Stimulated activated naive B cell treated with anti-CD40 and anti-IgM and Interleukin-4, amounts not matched to agents 10 μg/mL and 1 μg/mL and 100 μg/mL, for 72 hours (primary cell): ENCODE measurements at regions not wholly inside any gene's neighbourhood (a gene's known extent, or its start where the extent isn't known, plus 50 kb on each side); places are given as distances from the start of the nearest gene placed in this dataset.

Experiments
- ATAC-seq, 2 donors: fragments of 150-1000 bp; cut with Tn5 transposase; replicated peaks; 2 replicates each; pipeline ENCODE4 v1.10.0; 2021; ENCODE audit warnings: moderate library complexity in 1 of 2
- DNase-seq: peaks from one replicate; pipeline ENCODE4 v3.0.0; 2021
- H3K27ac Mint-ChIP-seq: one replicate; pipeline ENCODE4 v1.8.0; 2022; ENCODE audit warnings: mild to moderate bottlenecking, mixed read lengths
- H3K27me3 Mint-ChIP-seq, 2 donors: one replicate each; pipeline ENCODE4 v1.8.0; 2022; ENCODE audit warnings: mixed read lengths in 2 of 2
- H3K36me3 Mint-ChIP-seq, 2 donors: one replicate each; pipeline ENCODE4 v1.8.0; 2022; ENCODE audit warnings: mixed read lengths in 2 of 2, mild to moderate bottlenecking in 1 of 2
- H3K4me1 Mint-ChIP-seq, 2 donors: one replicate each; pipeline ENCODE4 v1.8.0; 2022; ENCODE audit warnings: mixed read lengths in 2 of 2, mild to moderate bottlenecking in 1 of 2
- H3K4me3 Mint-ChIP-seq, 2 donors: one replicate each; pipeline ENCODE4 v1.8.0; 2022; ENCODE audit warnings: mild to moderate bottlenecking in 2 of 2, mixed read lengths in 2 of 2, moderate library complexity in 1 of 2
- H3K9me3 Mint-ChIP-seq, 2 donors: one replicate each; pipeline ENCODE4 v1.8.0; 2022; ENCODE audit warnings: mixed read lengths in 2 of 2, mild to moderate bottlenecking in 1 of 2

DNA sequence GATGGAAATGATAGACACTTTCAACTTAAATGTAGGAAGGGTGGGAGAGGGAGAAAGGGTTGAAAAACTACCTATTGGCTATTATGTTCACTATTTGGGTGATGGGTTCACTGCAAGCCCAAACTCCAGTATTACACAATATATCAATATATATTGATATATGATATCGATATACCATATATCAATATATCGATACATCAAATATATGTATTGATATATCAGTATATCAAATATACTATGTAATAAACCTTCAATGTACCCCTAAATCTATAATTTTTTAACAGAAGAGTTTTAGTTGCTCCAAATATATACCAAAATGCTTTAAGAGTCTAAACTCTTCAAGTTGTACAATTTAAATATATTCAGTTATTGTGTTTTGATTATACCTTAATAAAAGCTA, 302.0 kb upstream of the RGMB start:
- H3K4me1 Mint-ChIP-seq = no peaks in the 10 kb centered on the region
- H3K9me3 Mint-ChIP-seq = no peaks in the 10 kb centered on the region
- DNase-seq = no peak
- no peaks in the 10 kb centered on the region for H3K36me3 Mint-ChIP-seq
- ATAC-seq = no peak
- H3K27me3 Mint-ChIP-seq = peaks cover 0 to 7% of the 10 kb centered on the region in 2 donors
- H3K4me3 Mint-ChIP-seq = no peak overlapping the region
- H3K27ac Mint-ChIP-seq = no peak overlapping the region

- Mint-ChIP-seq H3K4me3 (no peak overlapping the region), H3K27ac (no peak overlapping the region), H3K27me3 (no peaks in the 10 kb centered on the region), H3K9me3 (no peaks in the 10 kb centered on the region), H3K36me3 (no peaks in the 10 kb centered on the region), H3K4me1 (no peaks in the 10 kb centered on the region)
- DNase-seq = no peak
- no peak for ATAC-seq
Measured at GRCh38 chr5:98474216-98474615, 299.2 kb upstream of the RGMB start.

DNA sequence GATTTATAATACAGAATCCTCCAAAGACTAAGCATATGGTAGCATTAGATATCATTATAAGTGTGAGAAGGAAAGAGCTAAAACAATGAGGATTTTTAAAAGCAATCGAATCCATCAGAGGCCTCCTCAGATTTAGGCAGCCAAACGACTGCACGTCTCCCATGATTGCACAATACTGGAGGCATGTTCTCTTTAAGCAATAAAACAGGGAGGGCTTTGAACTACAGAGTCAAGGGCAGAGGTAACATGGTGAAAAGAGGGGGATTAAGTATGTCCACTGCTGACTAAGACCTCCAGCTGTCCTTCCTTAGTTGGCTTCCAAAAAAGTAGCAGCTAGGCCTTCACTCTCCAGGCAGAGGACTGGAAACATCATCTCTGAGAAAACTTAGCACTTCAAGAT, 298.7 kb upstream of the RGMB start:
- Mint-ChIP-seq H3K4me3 (no peak overlapping the region), H3K27me3 (no peaks in the 10 kb centered on the region), H3K27ac (no peak overlapping the region), H3K4me1 (no peaks in the 10 kb centered on the region), H3K36me3 (no peaks in the 10 kb centered on the region), H3K9me3 (no peaks in the 10 kb centered on the region)
- ATAC-seq = no peak
- DNase-seq = no peak

DNA sequence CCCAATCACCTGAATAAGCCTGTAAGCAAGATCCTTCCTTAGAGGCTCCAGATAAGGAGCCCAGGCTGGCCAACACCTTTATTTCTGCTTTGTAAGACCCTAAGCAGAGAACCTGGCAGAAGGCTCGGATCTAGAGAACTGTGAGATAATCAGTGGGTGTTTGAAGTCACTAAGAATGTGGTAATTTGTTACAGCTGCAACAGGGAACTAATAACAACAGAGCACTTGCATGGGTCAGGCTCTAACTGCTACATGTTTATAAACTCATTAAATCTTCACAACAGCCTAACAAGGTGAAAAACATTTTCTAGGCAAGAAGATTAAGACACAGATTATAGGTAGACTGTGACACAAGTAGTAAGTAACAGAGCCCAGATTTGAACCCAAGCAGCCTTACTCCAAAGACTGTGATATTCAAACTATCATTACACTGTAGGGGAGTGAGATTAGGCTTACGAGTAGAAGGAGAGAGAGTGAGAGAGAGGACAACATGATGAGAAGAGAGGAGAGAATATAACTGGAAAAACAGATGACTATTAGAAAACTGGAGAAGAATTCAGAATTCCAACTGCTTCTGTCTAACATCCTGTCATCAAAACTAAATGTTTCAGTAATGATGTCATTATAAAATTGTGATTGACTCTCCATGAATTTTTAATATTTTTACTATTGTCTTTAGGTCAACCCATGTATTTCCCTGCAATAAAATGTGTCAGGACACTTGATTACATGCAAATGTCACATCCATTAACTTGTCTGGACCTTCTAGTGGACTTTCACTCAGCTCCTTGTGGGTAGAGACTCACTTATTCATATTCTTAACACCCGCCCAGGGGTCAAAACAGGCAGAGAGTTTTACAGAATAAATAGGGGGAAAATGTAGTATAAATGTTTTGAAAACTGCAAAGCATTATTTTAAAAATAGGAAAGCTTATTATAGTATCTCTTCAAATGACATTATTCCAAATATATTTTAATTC, 290.9 kb upstream of the RGMB start:
- H3K36me3 Mint-ChIP-seq = no peaks in the 10 kb centered on the region

GRCh38 chr5:98483301-98483685, 290.2 kb upstream of the RGMB start:
- Mint-ChIP-seq H3K9me3 (no peaks in the 10 kb centered on the region), H3K27me3 (no peaks in the 10 kb centered on the region), H3K27ac (no peak overlapping the region), H3K4me3 (no peak overlapping the region), H3K4me1 (no peaks in the 10 kb centered on the region), H3K36me3 (no peaks in the 10 kb centered on the region)
- ATAC-seq (no peak), DNase-seq (no peak)

More for the DNA sequence above, 290.9 kb upstream of the RGMB start:
- no peaks in the 10 kb centered on the region for H3K9me3 Mint-ChIP-seq
- ATAC-seq (no peak), DNase-seq (no peak)
- H3K4me3 Mint-ChIP-seq = no peak overlapping the region
- H3K27ac Mint-ChIP-seq = no peak overlapping the region
- no peaks in the 10 kb centered on the region for H3K27me3 Mint-ChIP-seq
- H3K4me1 Mint-ChIP-seq = no peaks in the 10 kb centered on the region

DNA sequence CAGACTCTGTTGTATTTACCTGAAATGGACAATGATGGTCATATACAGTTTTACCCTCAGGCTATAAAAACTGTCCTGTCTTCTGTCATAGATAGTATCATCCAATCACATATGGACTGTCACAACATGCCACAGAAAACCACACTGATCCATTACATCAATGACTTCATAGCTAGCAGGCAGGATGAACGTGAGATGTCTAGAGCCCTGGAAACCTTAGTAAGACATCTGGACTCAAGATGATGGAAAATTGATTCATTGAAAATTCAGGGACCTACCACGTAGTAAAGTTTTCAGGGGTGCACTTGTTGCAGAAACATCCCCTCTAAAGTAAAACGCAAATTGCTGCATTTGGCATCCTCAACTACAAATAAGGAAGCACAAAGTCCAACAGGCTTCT, 284.4 kb upstream of the RGMB start:
- no peak for ATAC-seq
- Mint-ChIP-seq H3K36me3 (no peaks in the 10 kb centered on the region), H3K27me3 (no peaks in the 10 kb centered on the region), H3K4me1 (no peaks in the 10 kb centered on the region), H3K4me3 (no peak overlapping the region), H3K27ac (no peak overlapping the region), H3K9me3 (peaks cover 7 to 11% of the 10 kb centered on the region in 2 donors)
- DNase-seq = no peak

DNA sequence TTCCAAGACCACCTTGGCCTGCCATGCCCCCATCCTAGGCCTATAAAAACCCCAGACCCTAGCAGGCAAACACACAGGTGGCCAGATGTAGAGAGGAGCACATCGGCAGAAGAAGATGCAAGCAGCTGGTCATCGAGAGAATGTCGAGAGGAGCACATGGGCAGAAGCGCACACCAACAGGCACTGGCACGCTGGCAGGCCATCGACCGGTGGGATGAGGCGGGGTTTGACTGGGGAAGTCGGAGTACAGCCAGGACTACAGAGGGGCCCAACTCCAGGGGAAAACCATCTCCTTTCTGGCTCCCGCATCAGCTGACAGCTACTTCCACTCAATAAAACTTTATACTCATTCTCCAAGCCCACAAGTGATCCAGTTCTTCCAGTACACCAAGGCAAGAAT, 283.1 kb upstream of the RGMB start:
- H3K4me3 Mint-ChIP-seq = no peak overlapping the region
- H3K36me3 Mint-ChIP-seq = no peaks in the 10 kb centered on the region
- DNase-seq = no peak
- H3K9me3 Mint-ChIP-seq = peaks cover 7 to 11% of the 10 kb centered on the region in 2 donors
- no peaks in the 10 kb centered on the region for H3K27me3 Mint-ChIP-seq
- no peak overlapping the region for H3K27ac Mint-ChIP-seq
- no peaks in the 10 kb centered on the region for H3K4me1 Mint-ChIP-seq
- ATAC-seq = no peak

DNA sequence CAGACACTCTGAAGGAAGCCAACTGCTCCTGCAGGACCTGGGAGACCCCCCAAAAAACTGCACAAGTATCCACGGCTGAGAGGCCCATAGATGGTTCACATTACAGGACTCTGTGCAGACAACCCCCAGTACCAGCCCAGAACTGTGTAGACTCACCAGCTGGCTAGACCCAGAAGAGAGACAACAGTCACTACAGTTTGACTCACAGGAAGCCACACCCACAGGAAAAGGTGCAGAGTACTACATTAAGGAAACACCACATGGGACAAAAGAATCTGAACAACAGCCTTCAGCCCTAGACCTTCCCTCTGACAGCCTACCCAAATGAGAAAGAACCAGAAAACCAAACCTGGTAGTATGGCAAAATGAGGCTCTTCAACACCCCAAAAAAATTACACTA, 281.2 kb upstream of the RGMB start:
- no peak for DNase-seq
- Mint-ChIP-seq H3K27me3 (no peaks in the 10 kb centered on the region), H3K4me1 (no peaks in the 10 kb centered on the region), H3K9me3 (peaks cover 7 to 11% of the 10 kb centered on the region in 2 donors), H3K27ac (no peak overlapping the region), H3K4me3 (no peak overlapping the region), H3K36me3 (no peaks in the 10 kb centered on the region)
- no peak for ATAC-seq

DNA sequence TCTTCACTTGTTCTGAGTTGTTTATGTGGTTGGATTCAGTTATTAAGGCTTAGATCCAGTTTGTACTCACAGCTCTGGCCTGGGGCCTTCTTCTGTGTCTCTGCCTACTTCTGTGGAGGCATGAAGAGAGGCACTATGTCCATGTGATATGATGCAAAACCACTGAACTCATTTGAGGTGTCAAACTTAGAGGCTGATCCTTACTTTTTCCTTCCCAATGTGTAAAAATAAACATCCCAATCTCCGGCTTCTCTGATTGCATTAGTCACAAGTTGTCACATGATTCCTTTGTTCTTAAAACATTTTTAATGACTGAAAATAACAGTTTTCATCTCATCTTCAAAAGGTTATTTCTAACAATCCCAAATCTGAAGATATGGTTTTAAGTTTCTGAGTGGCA, 276.0 kb upstream of the RGMB start:
- H3K4me3 Mint-ChIP-seq = no peak overlapping the region
- no peak overlapping the region for H3K27ac Mint-ChIP-seq
- H3K36me3 Mint-ChIP-seq = no peaks in the 10 kb centered on the region
- no peaks in the 10 kb centered on the region for H3K27me3 Mint-ChIP-seq
- H3K9me3 Mint-ChIP-seq = peaks cover 6 to 9% of the 10 kb centered on the region in 2 donors
- ATAC-seq = no peak
- DNase-seq = no peak
- H3K4me1 Mint-ChIP-seq = no peaks in the 10 kb centered on the region

- Mint-ChIP-seq H3K36me3 (no peaks in the 10 kb centered on the region), H3K4me3 (no peak overlapping the region), H3K27ac (no peak overlapping the region), H3K9me3 (peaks cover 3 to 7% of the 10 kb centered on the region in 2 donors), H3K27me3 (no peaks in the 10 kb centered on the region), H3K4me1 (no peaks in the 10 kb centered on the region)
- DNase-seq (no peak), ATAC-seq (no peak)
Measured at GRCh38 chr5:98498028-98498427, 275.4 kb upstream of the RGMB start.

DNA sequence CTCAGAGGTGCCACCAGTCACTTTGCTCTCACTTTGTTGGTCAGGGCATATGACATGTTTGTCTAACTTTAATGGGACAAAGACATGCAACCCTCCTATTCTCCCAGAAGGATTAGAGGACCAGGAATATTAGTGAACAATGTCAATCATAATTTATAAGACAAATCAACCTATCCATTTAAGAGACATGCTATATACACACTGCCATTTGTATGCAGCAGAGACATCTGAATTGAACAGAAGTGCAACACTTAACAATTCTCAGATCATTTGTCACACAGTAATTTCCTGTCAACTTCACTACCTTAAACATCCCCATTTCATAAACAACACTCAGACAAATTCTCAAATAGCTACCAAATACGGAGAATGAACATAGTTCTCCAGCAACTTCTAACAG, 273.6 kb upstream of the RGMB start:
- ATAC-seq (no peak), DNase-seq (no peak)
- H3K4me3 Mint-ChIP-seq = no peak overlapping the region
- H3K4me1 Mint-ChIP-seq = no peaks in the 10 kb centered on the region
- no peaks in the 10 kb centered on the region for H3K9me3 Mint-ChIP-seq
- H3K27me3 Mint-ChIP-seq = no peaks in the 10 kb centered on the region
- no peaks in the 10 kb centered on the region for H3K36me3 Mint-ChIP-seq
- H3K27ac Mint-ChIP-seq = no peak overlapping the region

GRCh38 chr5:98500811-98501210, 272.7 kb upstream of the RGMB start:
- Mint-ChIP-seq H3K4me1 (no peaks in the 10 kb centered on the region), H3K27ac (no peak overlapping the region), H3K27me3 (no peaks in the 10 kb centered on the region), H3K9me3 (no peaks in the 10 kb centered on the region), H3K4me3 (no peak overlapping the region), H3K36me3 (no peaks in the 10 kb centered on the region)
- no peak for ATAC-seq
- DNase-seq = no peak

DNA sequence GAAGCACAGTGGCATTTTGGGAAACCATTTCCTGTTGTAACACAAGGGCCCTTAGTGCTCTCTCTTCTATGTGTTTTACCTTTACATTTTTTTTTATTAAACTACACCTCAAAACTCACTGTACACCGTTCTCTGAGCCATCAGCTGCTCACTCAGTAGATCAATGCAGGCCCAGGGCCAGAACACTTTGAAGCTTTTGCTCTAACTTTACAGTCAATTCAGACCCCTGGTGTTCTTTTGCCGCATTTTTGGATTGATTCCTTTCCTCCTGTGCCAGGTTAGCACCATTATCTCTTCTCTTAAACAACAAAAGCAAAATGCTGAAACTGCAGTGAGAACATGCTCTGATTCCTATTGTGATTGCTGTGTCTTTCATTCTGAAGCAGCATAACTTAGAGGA, 269.8 kb upstream of the RGMB start:
- H3K27me3 Mint-ChIP-seq = no peaks in the 10 kb centered on the region
- no peaks in the 10 kb centered on the region for H3K4me1 Mint-ChIP-seq
- H3K9me3 Mint-ChIP-seq = peaks cover 0 to 3% of the 10 kb centered on the region in 2 donors
- no peak overlapping the region for H3K27ac Mint-ChIP-seq
- ATAC-seq (no peak), DNase-seq (no peak)
- no peak overlapping the region for H3K4me3 Mint-ChIP-seq
- no peaks in the 10 kb centered on the region for H3K36me3 Mint-ChIP-seq

- Mint-ChIP-seq H3K4me3 (no peak overlapping the region), H3K36me3 (no peaks in the 10 kb centered on the region), H3K9me3 (peaks cover 0 to 3% of the 10 kb centered on the region in 2 donors), H3K4me1 (no peaks in the 10 kb centered on the region), H3K27ac (no peak overlapping the region), H3K27me3 (no peaks in the 10 kb centered on the region)
- DNase-seq = no peak
- no peak for ATAC-seq
Measured at GRCh38 chr5:98504505-98504904, 269.0 kb upstream of the RGMB start.

GRCh38 chr5:98510143-98510985, 263.1 kb upstream of the RGMB start:
- peaks cover 0 to 6% of the 10 kb centered on the region in 2 donors for H3K9me3 Mint-ChIP-seq
- no peaks in the 10 kb centered on the region for H3K36me3 Mint-ChIP-seq
- H3K4me3 Mint-ChIP-seq = no peak overlapping the region
- H3K27me3 Mint-ChIP-seq = no peaks in the 10 kb centered on the region
- DNase-seq (no peak), ATAC-seq (no peak)
- no peak overlapping the region for H3K27ac Mint-ChIP-seq
- no peaks in the 10 kb centered on the region for H3K4me1 Mint-ChIP-seq
